Iris pigment epithelial cell (primary cell): ENCODE measurements at regions not wholly inside any gene's neighbourhood (a gene's known extent, or its start where the extent isn't known, plus 50 kb on each side); places are given as distances from the start of the nearest gene placed in this dataset.
A peak's percentile ranks its signal among the peaks of the same experiment; 100 is the strongest.

Experiments
- DNase-seq: peaks from one replicate; pipeline ENCODE4 v3.0.0-alpha.2; 2011; ENCODE audit warnings: low read depth

GRCh38 chr5:14090755-14091154, 52.4 kb upstream of the TRIO start:
- no peak for DNase-seq

GRCh38 chr5:14090290-14090689, 52.9 kb upstream of the TRIO start:
- no peak for DNase-seq

DNA sequence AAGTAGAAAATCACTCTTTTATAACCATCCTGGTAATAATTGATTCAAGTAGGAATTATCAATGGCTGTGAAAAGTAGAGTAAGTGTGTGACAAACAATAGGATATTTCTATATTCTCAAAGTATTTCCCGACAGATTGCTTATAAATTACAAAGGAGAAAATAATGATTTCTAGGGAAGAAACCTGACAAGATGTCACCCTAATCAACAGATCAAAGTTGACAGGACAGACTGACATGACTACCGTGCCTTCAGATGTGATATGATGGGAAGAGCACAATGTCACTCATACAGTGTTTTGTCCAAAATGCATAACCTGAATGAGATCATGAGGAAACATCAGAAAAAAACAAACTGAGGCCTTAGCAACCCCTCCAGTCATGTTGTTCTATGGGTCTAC, 53.9 kb upstream of the TRIO start:
- DNase-seq = no peak

DNA sequence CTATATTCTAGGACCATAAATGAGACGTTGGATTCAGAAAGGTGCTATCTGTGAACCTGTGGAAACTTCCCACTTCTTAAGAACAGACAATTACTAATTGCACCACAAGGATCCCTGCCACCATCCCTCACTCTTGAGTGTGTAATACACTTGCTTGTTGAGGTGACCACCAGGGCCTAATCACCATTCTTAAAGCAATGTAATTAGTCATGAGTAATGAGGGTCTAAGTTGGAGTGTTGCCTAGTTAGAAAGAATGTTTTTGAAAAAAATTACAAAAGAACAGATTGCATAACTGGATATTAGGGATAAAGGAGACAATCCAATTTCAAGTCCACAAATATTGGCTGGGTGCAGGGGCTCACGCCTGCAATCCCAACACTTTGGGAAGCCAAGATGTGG, 56.9 kb upstream of the TRIO start:
- peak; percentile 29 for DNase-seq

DNA sequence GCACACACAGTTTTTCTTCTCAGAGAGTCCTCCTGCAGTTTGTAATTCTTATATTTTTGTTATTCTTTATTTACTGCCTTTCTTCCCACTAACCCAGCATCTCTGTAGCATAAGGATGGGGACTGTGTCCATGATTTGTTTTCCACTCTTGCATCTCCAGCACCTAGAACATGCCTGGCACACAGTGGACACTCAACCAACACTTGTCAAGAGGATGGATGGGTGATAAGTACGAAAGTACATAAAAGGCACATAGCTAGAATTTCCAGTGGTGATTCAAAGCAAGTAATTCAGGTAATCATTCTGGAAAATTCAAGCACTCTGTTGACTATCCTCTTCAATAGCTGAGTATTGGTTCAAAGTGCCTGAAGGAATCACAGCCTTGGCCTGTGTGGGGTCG, 60.2 kb upstream of the TRIO start:
- no peak for DNase-seq

- DNase-seq = no peak
Observed at GRCh38 chr5:14082523-14082922, 60.6 kb upstream of the TRIO start.

DNA sequence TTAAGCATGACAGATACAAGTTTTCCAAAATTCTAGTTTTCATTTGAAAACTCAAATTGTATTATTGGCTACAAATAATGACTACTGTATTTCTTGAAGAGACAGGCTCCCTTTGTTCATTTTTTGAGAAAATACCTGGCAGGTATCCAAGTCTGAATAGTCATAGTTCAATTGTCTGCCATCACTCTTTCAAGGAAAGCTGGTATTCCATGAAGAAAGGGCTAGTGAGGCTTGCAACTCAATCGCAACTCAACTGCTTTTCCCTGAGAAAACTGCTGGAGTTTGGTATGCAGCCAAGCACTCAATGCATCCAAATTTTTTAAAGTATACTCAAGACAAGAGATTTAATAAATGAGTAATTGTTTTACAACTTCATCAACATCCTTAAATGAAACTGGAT, 61.4 kb upstream of the TRIO start:
- DNase-seq = no peak

DNA sequence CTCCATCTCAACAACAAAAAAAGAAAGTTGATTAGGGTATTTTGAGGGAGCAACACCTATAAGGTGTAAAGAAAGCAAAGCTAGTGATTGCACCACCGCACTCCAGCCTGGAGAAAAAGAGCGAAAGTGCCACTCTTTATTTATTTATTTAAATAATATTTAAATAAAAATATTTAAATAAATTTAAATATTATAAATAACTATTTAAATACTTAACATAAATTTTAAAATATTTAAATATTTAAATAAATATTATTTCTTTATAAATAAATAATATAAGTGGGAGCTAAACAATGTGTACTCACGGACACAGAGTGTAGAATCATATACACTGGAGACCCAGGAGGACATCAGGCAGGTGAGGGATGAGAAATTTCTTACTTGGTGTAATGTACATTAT, 64.4 kb upstream of the TRIO start:
- DNase-seq = no peak

DNA sequence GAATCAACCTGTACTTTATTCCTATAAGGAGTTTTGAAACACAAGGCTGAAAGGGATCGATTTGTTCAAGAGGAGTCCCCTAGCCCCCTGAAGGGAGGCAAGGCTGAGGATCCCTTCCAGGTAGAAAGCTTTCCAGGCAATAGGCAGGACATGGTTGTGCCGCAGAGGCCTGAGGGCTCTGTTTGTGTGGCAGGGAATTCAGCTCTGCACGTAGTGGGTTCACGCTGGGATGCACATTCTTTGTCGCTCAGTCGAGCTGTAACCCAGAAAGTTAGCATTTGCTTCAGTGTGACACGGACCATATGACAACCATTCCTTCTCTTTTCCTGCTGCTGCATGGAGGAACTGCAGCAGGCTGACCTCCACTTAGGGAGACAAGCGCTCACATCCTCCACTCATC, 65.6 kb upstream of the TRIO start:
- no peak for DNase-seq

- DNase-seq = no peak
Observed at GRCh38 chr5:14076561-14076960, 66.6 kb upstream of the TRIO start.

GRCh38 chr5:14075937-14076336, 67.2 kb upstream of the TRIO start:
- DNase-seq = no peak

- DNase-seq = peak; percentile 17
Observed at GRCh38 chr5:14071433-14071832, 71.7 kb upstream of the TRIO start.

- no peak for DNase-seq
Observed at GRCh38 chr5:14069021-14069420, 74.1 kb upstream of the TRIO start.

DNA sequence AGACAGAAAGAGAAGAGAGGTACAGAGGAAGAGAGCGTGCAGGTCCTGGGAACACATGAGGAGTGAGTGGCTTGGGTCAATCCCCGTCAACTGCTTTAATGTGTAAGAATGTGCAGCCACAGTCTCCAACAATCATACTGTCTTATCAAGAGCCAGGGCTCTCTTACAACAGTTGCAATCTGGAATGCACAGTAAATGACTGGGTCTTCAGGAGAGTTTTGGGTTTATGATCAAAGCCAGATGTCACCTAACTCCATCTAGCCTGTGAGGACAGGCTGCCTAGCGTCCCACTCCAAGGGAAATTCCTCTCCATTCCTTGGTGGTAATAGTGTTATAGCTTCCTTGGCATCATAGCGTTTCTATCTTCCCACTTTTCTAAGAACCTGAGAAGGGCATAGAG, 75.0 kb upstream of the TRIO start:
- no peak for DNase-seq

- no peak for DNase-seq
Observed at GRCh38 chr5:14066326-14066725, 76.8 kb upstream of the TRIO start.

- peak; percentile 66 for DNase-seq
Observed at GRCh38 chr5:14064841-14065240, 78.3 kb upstream of the TRIO start.

- no peak for DNase-seq
Observed at GRCh38 chr5:14063691-14064090, 79.5 kb upstream of the TRIO start.

- DNase-seq = no peak
Observed at GRCh38 chr5:14063138-14063537, 80.0 kb upstream of the TRIO start.

- peak; percentile 10 for DNase-seq
Observed at GRCh38 chr5:14062178-14062577, 81.0 kb upstream of the TRIO start.

DNA sequence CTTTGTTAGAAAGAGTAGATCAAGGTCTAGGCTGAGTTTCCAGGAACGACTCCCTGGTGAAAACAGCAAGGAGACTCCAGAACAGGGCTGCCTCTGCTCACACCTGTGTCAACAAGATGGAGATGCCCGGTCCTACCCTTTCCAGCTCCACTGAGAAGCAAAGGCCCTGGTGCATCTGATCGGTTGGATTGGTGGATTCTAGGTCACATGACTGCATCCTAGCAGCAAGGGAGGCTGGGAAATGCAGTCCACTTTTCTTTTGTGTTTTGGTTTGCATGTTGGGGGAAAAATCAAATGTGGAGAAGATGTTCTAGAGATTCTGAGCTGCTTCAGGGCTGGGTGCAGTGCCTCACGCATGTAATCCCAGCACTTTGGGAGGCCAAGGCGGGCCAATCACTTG, 82.0 kb upstream of the TRIO start:
- no peak for DNase-seq

- DNase-seq = peak; percentile 29
Observed at GRCh38 chr5:14060218-14060617, 82.9 kb upstream of the TRIO start.

DNA sequence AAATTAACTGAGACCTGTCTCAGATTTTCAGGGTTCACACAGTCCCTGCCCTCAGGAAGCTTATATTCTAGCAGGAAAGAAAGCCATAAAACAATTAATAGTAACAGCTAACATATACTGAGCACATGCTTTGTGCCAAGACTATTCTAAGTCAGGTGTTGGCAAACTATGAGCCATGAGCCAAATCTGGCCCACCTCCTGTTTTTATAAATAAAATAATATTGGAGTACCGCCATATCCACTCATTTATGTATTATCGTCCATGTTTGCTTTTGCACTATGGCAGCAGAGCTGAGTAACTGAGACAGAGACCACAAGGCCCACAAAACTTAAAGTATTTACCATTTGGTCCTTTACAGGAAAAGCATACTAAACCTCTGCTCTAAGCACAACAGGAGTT, 83.3 kb upstream of the TRIO start:
- peak; percentile 14 for DNase-seq

DNA sequence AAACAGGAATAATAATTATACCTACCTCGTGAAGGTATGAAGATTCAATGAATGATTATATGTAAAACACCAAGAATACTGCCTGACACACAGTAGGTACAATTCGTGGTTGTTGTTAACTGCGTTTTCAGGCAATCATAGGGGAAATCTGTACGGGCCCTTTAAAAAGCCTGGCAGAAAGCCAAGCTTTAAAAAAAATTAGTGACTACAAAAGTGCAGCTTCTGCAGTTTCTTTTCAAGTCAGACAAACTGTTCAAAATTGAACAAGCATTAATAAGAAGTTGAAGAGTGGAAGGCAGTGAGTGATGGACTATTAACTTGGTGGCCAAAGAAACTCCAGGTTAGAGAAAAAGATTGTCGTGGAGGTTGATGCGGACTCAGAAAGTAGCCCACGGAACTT, 85.9 kb upstream of the TRIO start:
- DNase-seq = no peak

- no peak for DNase-seq
Observed at GRCh38 chr5:14056039-14056438, 87.1 kb upstream of the TRIO start.
